Heart left ventricle (tissue), 13 donors: ENCODE measurements at regions not wholly inside any gene's neighbourhood (a gene's known extent, or its start where the extent isn't known, plus 50 kb on each side); places are given as distances from the start of the nearest gene placed in this dataset.

Experiments used
- POLR2A ChIP-seq, 2 donors: fragments of 450-650 bp; IDR thresholded peaks; one replicate each; pipeline ENCODE4 v1.6.1; 2017; ENCODE audit warnings: antibody characterized with exemption in 2 of 2, mild to moderate bottlenecking in 2 of 2, moderate library complexity in 2 of 2
- TF ChIP-seq, protein P1 (sequence below), 12 donors: fragments of 200-600 bp; sonication (generic) in 4 of 12; IDR thresholded peaks; one replicate each; pipeline versions ENCODE4 v1.5.0 to v1.8.0; 2018 to 2022; ENCODE audit warnings: antibody characterized with exemption in 12 of 12, mild to moderate bottlenecking in 5 of 12
- donor health status: ischemic (EF 13 %, LVEDD 7.1; RV severe dilation, severe dysfunction).
- donor health status: DM: no; HTN: yes; CAD: no.
- donor health status: DM: no; HTN: no; CAD: no.
- donor health status: ischemic (EF 25% LVEDD 6.9; RV normal size, moderate dysfunction).
- donor health status: ischemic (EF 25% LVEDD 5.7; RV mildly dilated, moderate dysfunction).
- donor health status: ischemic (EF 35%, LVEDD 5.7; RV mildly dilated, moderate dysfunction).
- donor health status: nonischemic (EF 11% LVEDD 7.7; RV severe dilation, severe dysfunction).
- donor health status: DM: yes; HTN: yes; CAD: no.
- donor health status: PGD.
- donor health status: ischemic (EF 29% LVEDD 5.4; RV normal size, mild dysfunction).
- donor health status: nonischemic (EF 23%, LVEDD 6.1; RV moderate dilation, normal function).

DNA sequence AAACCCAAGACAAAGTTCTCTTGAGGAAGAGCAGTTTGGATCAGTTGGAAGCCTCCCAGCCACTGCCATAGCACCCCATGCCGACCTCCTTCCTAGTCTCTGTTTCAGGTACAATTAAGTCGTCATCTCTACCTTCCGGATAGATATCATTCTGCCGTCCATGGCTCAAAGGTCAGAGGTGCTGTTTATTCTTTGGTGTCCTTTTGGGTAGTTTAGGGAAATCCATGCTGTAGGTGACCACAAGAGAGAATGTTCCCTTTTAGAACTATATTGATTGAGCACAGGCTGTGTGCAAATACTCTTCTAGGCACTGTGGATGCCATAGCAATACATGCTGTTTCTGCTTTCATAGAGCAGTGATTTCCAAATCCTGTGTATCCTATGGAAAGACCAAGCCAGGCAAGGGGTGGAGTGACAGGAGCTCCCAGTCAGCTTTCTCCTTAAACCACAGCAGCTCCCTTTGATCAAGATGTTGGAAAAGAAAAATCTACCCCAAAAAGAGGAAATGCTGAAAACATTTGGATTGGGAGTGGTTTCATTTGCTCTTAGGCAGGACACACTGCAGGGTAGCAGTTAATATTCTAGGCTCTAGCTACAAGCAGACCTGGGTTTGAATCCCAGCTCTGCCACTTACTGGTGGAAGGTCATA is 127.9 kb downstream of the PALM2AKAP2 start:
- TF ChIP-seq, protein P1, sequence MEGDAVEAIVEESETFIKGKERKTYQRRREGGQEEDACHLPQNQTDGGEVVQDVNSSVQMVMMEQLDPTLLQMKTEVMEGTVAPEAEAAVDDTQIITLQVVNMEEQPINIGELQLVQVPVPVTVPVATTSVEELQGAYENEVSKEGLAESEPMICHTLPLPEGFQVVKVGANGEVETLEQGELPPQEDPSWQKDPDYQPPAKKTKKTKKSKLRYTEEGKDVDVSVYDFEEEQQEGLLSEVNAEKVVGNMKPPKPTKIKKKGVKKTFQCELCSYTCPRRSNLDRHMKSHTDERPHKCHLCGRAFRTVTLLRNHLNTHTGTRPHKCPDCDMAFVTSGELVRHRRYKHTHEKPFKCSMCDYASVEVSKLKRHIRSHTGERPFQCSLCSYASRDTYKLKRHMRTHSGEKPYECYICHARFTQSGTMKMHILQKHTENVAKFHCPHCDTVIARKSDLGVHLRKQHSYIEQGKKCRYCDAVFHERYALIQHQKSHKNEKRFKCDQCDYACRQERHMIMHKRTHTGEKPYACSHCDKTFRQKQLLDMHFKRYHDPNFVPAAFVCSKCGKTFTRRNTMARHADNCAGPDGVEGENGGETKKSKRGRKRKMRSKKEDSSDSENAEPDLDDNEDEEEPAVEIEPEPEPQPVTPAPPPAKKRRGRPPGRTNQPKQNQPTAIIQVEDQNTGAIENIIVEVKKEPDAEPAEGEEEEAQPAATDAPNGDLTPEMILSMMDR (IDR thresholded peaks at IDR 0.05): no peak
- no peak for TF ChIP-seq POLR2A (IDR thresholded peaks at IDR 0.05)
